ENCODE measurements at regions not wholly inside any gene's neighbourhood (a gene's known extent, or its start where the extent isn't known, plus 50 kb on each side); places are given as distances from the start of the nearest gene placed in this dataset.

- no peak overlapping the region for H2AFZ ChIP-seq (ENCODE audit: low read depth, low read length)
- H3K27ac ChIP-seq (ENCODE audit: low read length) = no peak overlapping the region
- H3K4me2 ChIP-seq (ENCODE audit: low read length) = no peak overlapping the region
- H3K4me3 ChIP-seq (ENCODE audit: low read length) = no peak overlapping the region
- H4K20me1 ChIP-seq (ENCODE audit: insufficient read depth) = no peaks in the 10 kb centered on the region
- TF ChIP-seq SMC3 (conservative IDR thresholded peaks at IDR 0.05; ENCODE audit: poor library complexity) (no peak), POLR2AphosphoS5 (IDR thresholded peaks at IDR 0.05) (no peak), EP300 (conservative IDR thresholded peaks at IDR 0.05; ENCODE audit: poor library complexity, severe bottlenecking) (no peak), TAF1 (IDR thresholded peaks at IDR 0.05; ENCODE audit: low read depth) (no peak), MXI1 (conservative IDR thresholded peaks at IDR 0.05; ENCODE audit: poor library complexity, severe bottlenecking) (no peak), EZH2 (IDR thresholded peaks at IDR 0.05; ENCODE audit: borderline replicate concordance, insufficient read depth, low read length, poor library complexity, severe bottlenecking) (no peak), RAD21 (conservative IDR thresholded peaks at IDR 0.05) (no peak)
- TF ChIP-seq, protein P1, sequence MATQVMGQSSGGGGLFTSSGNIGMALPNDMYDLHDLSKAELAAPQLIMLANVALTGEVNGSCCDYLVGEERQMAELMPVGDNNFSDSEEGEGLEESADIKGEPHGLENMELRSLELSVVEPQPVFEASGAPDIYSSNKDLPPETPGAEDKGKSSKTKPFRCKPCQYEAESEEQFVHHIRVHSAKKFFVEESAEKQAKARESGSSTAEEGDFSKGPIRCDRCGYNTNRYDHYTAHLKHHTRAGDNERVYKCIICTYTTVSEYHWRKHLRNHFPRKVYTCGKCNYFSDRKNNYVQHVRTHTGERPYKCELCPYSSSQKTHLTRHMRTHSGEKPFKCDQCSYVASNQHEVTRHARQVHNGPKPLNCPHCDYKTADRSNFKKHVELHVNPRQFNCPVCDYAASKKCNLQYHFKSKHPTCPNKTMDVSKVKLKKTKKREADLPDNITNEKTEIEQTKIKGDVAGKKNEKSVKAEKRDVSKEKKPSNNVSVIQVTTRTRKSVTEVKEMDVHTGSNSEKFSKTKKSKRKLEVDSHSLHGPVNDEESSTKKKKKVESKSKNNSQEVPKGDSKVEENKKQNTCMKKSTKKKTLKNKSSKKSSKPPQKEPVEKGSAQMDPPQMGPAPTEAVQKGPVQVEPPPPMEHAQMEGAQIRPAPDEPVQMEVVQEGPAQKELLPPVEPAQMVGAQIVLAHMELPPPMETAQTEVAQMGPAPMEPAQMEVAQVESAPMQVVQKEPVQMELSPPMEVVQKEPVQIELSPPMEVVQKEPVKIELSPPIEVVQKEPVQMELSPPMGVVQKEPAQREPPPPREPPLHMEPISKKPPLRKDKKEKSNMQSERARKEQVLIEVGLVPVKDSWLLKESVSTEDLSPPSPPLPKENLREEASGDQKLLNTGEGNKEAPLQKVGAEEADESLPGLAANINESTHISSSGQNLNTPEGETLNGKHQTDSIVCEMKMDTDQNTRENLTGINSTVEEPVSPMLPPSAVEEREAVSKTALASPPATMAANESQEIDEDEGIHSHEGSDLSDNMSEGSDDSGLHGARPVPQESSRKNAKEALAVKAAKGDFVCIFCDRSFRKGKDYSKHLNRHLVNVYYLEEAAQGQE (IDR thresholded peaks at IDR 0.05; ENCODE audit: borderline replicate concordance) = no peak
- TF ChIP-seq, protein P2, sequence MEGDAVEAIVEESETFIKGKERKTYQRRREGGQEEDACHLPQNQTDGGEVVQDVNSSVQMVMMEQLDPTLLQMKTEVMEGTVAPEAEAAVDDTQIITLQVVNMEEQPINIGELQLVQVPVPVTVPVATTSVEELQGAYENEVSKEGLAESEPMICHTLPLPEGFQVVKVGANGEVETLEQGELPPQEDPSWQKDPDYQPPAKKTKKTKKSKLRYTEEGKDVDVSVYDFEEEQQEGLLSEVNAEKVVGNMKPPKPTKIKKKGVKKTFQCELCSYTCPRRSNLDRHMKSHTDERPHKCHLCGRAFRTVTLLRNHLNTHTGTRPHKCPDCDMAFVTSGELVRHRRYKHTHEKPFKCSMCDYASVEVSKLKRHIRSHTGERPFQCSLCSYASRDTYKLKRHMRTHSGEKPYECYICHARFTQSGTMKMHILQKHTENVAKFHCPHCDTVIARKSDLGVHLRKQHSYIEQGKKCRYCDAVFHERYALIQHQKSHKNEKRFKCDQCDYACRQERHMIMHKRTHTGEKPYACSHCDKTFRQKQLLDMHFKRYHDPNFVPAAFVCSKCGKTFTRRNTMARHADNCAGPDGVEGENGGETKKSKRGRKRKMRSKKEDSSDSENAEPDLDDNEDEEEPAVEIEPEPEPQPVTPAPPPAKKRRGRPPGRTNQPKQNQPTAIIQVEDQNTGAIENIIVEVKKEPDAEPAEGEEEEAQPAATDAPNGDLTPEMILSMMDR (IDR thresholded peaks at IDR 0.05; ENCODE audit: poor library complexity, severe bottlenecking) = no peak
- no peak overlapping the region for H3K9ac ChIP-seq (ENCODE audit: low read length)
- H3K9me3 ChIP-seq (ENCODE audit: low read length) = no peaks in the 10 kb centered on the region
- no peaks in the 10 kb centered on the region for H3K27me3 ChIP-seq (ENCODE audit: insufficient read depth, low read depth, low read length)
- H3F3A ChIP-seq (ENCODE audit: insufficient read depth, low read length, poor library complexity, severe bottlenecking) = no peaks in the 10 kb centered on the region
- H3K9me2 ChIP-seq (ENCODE audit: insufficient read depth, low read length) = no peaks in the 10 kb centered on the region
- no peaks in the 10 kb centered on the region for H3K36me3 ChIP-seq (ENCODE audit: insufficient read depth, low read length)
- no peaks in the 10 kb centered on the region for H3K79me2 ChIP-seq (replicated peaks; ENCODE audit: insufficient read depth, low read length)
These were observed 73.7 kb downstream of the FOXB1 start for GRCh38 chr15:60077581-60078359.

- TF ChIP-seq, protein P2 (IDR thresholded peaks at IDR 0.05; ENCODE audit: poor library complexity, severe bottlenecking) = no peak
- TF ChIP-seq MXI1 (conservative IDR thresholded peaks at IDR 0.05; ENCODE audit: poor library complexity, severe bottlenecking) = no peak
- TF ChIP-seq POLR2AphosphoS5 (IDR thresholded peaks at IDR 0.05) = no peak
- no peak for TF ChIP-seq TAF1 (IDR thresholded peaks at IDR 0.05; ENCODE audit: low read depth)
- no peak for TF ChIP-seq EP300 (conservative IDR thresholded peaks at IDR 0.05; ENCODE audit: poor library complexity, severe bottlenecking)
- TF ChIP-seq RAD21 (conservative IDR thresholded peaks at IDR 0.05) = no peak
- TF ChIP-seq, protein P1 (IDR thresholded peaks at IDR 0.05; ENCODE audit: borderline replicate concordance) = no peak
- no peak for TF ChIP-seq SMC3 (conservative IDR thresholded peaks at IDR 0.05; ENCODE audit: poor library complexity)
- no peak for TF ChIP-seq EZH2 (IDR thresholded peaks at IDR 0.05; ENCODE audit: borderline replicate concordance, insufficient read depth, low read length, poor library complexity, severe bottlenecking)
- H2AFZ ChIP-seq (ENCODE audit: low read depth, low read length) = no peak overlapping the region
- H3K79me2 ChIP-seq (replicated peaks; ENCODE audit: insufficient read depth, low read length) = no peaks in the 10 kb centered on the region
These were observed 75.1 kb downstream of the FOXB1 start for GRCh38 chr15:60079210-60079609.

More at GRCh38 chr15:60079210-60079609, 75.1 kb downstream of the FOXB1 start:
- Histone ChIP-seq H3K9ac (ENCODE audit: low read length) (no peak overlapping the region), H3F3A (ENCODE audit: insufficient read depth, low read length, poor library complexity, severe bottlenecking) (no peaks in the 10 kb centered on the region), H3K27ac (ENCODE audit: low read length) (no peak overlapping the region), H3K4me3 (ENCODE audit: low read length) (no peak overlapping the region), H3K9me3 (ENCODE audit: low read length) (no peaks in the 10 kb centered on the region), H3K27me3 (ENCODE audit: insufficient read depth, low read depth, low read length) (no peaks in the 10 kb centered on the region), H3K4me2 (ENCODE audit: low read length) (no peak overlapping the region), H3K36me3 (ENCODE audit: insufficient read depth, low read length) (no peaks in the 10 kb centered on the region), H3K9me2 (ENCODE audit: insufficient read depth, low read length) (no peaks in the 10 kb centered on the region), H4K20me1 (ENCODE audit: insufficient read depth) (no peaks in the 10 kb centered on the region)

Measured in neural cell (in vitro differentiated cells).